Motor neuron (in vitro differentiated cells): ENCODE measurements at regions not wholly inside any gene's neighbourhood (a gene's known extent, or its start where the extent isn't known, plus 50 kb on each side); places are given as distances from the start of the nearest gene placed in this dataset.
A peak's percentile ranks its signal among the peaks of the same experiment; 100 is the strongest.

Experiments used
- ATAC-seq, 8 experiments: fragments of 200-7000 bp; cut with Tn5 transposase; replicated peaks in 6 of 8; 2 replicates each; pipeline ENCODE4 v1.8.0; 2021; ENCODE audit warnings: mild to moderate bottlenecking in 8 of 8, moderate library complexity in 8 of 8
- H3K27ac ChIP-seq, 2 donors: fragments of 250-450 bp; sonication (Bioruptor Pico); 2 replicates each; pipeline ENCODE4 v1.9.0; 2021; ENCODE audit warnings: antibody characterized with exemption in 2 of 2, mild to moderate bottlenecking in 2 of 2, moderate library complexity in 1 of 2
- H3K4me1 ChIP-seq, 2 donors: fragments of 250-450 bp; sonication (Bioruptor Pico); replicated peaks in 1 of 2; 2 replicates each; pipeline ENCODE4 v1.6.1; 2021; ENCODE audit warnings: antibody characterized with exemption in 2 of 2, mild to moderate bottlenecking in 2 of 2, moderate library complexity in 1 of 2
- H3K4me3 ChIP-seq, 5 donors: fragments of 250-450 bp; sonication (Bioruptor Pico); 2 replicates each; pipeline ENCODE4 v1.9.0; 2021; ENCODE audit warnings: antibody characterized with exemption in 5 of 5, mild to moderate bottlenecking in 5 of 5, moderate library complexity in 4 of 5
- WGBS, 10 experiments: fragments of 450-650 bp; shearing (Covaris generic); methylation state at CpG; one replicate each; pipeline ENCODE4 v1.0.0; 2022; 5-methylcytosine and 5-hydroxymethylcytosine counted together
- in situ Hi-C, 9 experiments: fragments of 400-800 bp; cut with MboI; loops; one replicate each; pipeline ENCODE4 v1.15.0; 2021; ENCODE audit warnings: low sequenced_read_pairs in 9 of 9, low pct_unique_long_range_greater_than_20kb in 2 of 9; ENCODE audit not compliant: unreplicated experiment in 9 of 9

DNA sequence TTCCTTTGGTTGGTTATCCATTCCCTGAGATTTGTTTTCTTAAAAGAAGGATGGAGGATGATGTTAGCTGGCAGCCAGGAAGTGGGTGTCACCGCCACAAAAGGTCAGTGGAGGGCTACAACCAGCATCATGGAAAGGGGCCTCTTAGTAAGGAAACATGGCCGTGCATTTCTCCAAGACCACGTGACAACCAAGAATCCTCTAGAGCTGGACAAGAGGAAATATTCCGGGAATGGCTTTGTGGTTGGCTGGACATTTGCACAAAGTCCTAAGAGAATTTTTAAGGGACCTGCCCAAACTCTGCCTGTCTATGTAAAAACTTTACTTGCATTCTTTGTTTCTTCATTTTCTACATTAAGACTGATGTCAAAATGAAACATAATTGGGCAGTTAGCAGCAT, 399.9 kb upstream of the MARCKS start:
- ATAC-seq: peak in 3 of 8 experiments; percentile 58 to 97 (median 96)
- Histone ChIP-seq H3K27ac (no peak overlapping the region), H3K4me1 (peaks cover 0 to 4% of the 10 kb centered on the region in 2 donors), H3K4me3 (no peak overlapping the region)
- 25 to 100% (median 73%) methylated on average over 1 to 4 of the region's 4 CpGs; no CpG with 5 or more reads in 2 of the 10 experiments for WGBS, 10 experiments
- in situ Hi-C loops: no loop called here

DNA sequence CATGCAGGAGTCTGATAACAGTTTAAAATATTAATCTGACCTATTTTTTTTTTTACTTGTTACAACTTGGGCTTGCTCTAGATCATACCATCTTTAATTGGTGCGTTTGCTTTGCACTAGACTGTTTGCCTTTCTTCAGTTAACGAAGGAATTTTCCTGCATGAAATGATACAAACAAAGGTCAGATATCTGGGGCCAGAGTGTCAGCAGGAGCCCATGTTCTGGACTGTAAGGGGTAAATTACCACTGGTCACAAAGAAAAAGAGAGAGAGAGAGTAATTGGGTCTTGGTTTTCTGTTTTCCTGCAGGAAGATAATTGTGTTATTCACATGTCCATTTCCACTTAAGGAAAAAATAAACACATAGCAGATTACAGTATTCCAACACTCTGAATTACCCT, 399.4 kb upstream of the MARCKS start:
- H3K4me3 ChIP-seq: no peak overlapping the region
- no peak overlapping the region for H3K27ac ChIP-seq
- no peak for ATAC-seq
- H3K4me1 ChIP-seq: peaks cover 0 to 4% of the 10 kb centered on the region in 2 donors
- in situ Hi-C loops: no loop called here
- WGBS, 10 experiments: 58 to 100% (median 77%) methylated on average over 1 to 2 of the region's 2 CpGs; no CpG with 5 or more reads in 1 of the 10 experiments

DNA sequence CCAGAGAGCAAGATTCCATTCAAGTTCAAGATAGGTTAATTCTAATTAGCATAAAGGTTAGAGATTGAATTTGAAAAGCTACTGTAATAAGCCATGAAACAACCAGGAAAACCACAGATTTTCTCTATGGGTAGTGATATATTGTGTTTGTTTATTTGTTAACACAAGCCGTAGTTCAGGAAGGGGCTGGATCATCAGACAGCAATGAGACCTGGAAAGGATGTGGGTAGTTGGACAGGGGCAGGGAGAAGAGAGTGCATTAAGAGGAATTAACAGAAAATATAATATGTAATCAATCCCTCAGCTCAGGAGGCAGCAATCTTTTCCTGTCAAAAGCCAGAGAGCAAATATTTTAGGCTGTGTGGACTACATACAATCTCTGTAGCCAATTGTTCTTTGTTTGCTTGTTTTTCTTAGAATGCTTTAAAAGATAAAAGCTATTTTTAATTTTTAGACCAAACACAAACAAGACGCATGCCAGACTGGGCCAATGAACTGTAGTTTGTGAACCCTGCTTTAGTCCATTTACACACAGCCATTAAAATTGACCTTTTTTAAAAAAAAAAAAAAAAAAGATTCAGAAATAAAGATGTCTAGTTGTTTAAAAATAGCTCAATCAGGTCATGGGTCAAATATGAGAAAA, 398.7 kb upstream of the MARCKS start:
- no peak for ATAC-seq
- H3K4me1 ChIP-seq: peaks cover 0 to 4% of the 10 kb centered on the region in 2 donors
- H3K27ac ChIP-seq: no peak overlapping the region
- in situ Hi-C loops: no loop called here
- H3K4me3 ChIP-seq: no peak overlapping the region
- 0 to 100% (median 51%) methylated on average over 1 to 2 of the region's 2 CpGs for WGBS, 10 experiments

DNA sequence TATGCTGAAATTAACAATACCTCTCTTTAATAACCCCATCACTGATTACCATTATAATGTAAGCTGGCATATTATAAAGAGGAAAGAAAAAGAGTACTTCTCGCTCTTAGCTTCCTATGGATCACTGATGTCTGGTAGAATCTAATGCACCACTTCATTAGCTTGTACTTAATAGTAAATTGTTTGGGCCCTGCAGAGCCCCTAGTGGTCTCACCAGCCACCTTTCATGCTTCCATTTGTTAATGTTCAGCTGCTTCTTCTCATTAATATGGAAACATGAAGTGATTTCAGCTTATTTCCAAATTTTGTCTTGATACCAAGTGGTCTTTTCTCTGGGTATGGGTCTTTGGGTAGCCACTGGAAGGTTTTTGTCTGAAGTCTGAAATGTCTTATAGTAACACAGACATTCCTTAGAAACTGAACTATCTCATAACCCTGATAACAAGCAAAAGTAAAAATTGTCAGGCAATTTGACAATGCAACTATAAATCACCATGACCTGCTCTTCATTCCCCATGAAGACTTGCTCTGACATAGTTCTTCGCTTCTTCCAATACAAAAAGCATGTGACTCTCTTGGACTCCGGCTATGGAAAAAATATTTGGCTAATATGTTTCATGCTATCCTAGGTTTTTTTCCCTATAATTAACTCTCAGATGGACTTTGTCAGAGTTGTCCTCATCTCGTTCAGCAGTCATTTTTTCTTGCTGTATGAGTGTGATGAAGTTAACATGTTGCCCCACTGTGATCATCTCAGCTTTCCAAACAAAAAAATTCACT, 395.8 kb upstream of the MARCKS start:
- no peak for ATAC-seq
- in situ Hi-C loops: no loop called here
- H3K4me3 ChIP-seq: no peak overlapping the region
- no peak overlapping the region for H3K27ac ChIP-seq
- 21 to 100% (median 92%) methylated on average over 1 to 4 of the region's 4 CpGs for WGBS, 10 experiments
- H3K4me1 ChIP-seq: peaks cover 0 to 4% of the 10 kb centered on the region in 2 donors

DNA sequence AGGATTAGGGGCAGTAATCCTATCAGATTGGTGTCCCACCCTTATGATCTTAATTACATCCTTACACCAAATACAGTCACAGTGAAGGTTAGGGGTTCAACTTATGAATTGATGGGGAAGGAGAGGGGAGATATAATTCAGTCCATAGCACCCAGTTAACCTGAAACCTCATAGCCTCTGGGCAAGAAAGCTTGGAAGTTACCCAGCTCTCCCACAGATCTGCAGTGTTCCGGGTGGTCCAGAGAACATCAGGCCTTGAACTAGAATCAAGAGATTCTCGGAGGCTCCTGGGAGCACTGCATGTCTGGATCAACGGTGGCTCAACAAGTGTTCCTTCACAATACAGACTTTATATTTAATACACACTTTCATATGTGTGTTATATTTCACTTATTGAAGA, 392.6 kb upstream of the MARCKS start:
- Histone ChIP-seq H3K4me1 (no peaks in the 10 kb centered on the region), H3K27ac (no peak overlapping the region), H3K4me3 (no peak overlapping the region)
- in situ Hi-C loops: no loop called here
- ATAC-seq: no peak
- 0 to 100% (median 68%) methylated on average over 1 to 3 of the region's 3 CpGs; no CpG with 5 or more reads in 3 of the 10 experiments for WGBS, 10 experiments

DNA sequence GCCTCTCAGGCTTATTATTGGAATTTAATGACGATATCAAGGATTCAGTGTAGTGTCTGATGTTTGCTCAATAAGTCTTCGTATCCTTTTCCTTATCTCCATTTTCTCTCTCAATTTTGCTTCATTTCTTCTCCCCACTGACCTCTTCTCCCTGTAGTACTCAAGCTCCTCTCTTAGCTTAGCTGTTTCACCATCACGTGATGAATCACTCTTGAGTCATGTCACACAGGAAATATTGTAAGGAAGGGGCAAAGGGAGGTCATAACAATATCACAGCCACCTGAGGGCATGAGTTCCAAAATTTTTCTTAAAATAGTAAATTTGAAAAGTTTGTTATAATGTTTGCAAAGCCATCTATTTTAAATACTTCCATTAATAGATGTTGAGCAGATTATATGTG, 392.2 kb upstream of the MARCKS start:
- Histone ChIP-seq H3K4me3 (no peak overlapping the region), H3K4me1 (no peaks in the 10 kb centered on the region), H3K27ac (no peak overlapping the region)
- in situ Hi-C loops: no loop called here
- WGBS, 10 experiments: 0 to 96% (median 91%) methylated on average over 2 to 3 of the region's 3 CpGs; no CpG with 5 or more reads in 2 of the 10 experiments
- peak in 4 of 8 experiments; percentile 32 to 53 (median 49) for ATAC-seq

DNA sequence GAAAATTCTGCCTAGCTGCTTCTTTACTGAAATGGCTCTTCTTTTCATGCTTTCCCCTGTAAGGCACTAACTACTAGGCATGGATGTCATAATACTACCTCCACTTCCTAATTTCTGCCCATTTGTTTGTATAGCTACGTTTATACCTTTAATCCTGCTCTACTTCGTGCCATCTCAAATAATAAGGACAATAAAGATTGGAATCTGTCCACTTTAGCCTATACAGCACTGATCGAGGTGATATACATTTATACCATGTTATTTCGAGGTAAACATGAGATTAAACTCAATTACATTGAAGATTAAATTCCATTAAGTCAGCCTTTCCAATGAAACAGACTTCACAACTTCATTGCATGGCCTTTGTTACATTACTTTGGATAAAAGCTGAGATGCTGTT, 390.6 kb upstream of the MARCKS start:
- no peak for ATAC-seq
- Histone ChIP-seq H3K4me1 (no peaks in the 10 kb centered on the region), H3K4me3 (no peak overlapping the region), H3K27ac (no peak overlapping the region)
- in situ Hi-C loops: no loop called here
- WGBS, 10 experiments: 49 to 100% (median 79%) methylated on average over 1 to 4 of the region's 4 CpGs; no CpG with 5 or more reads in 1 of the 10 experiments

GRCh38 chr6:113475392-113475791, 381.8 kb upstream of the MARCKS start:
- in situ Hi-C loops: loop anchor here in 1 of 9 experiments (25.0 kb wide), 1 partner anchor 387 kb away; the partner anchor contains the start of gene MARCKS
- Histone ChIP-seq H3K27ac (no peak overlapping the region), H3K4me3 (no peak overlapping the region), H3K4me1 (no peaks in the 10 kb centered on the region)
- WGBS, 10 experiments: 100% methylated on average over 1 of the region's 1 CpG; no CpG with 5 or more reads in 9 of the 10 experiments
- ATAC-seq: no peak

GRCh38 chr6:113476937-113477839, 380.0 kb upstream of the MARCKS start:
- H3K4me1 ChIP-seq: no peaks in the 10 kb centered on the region
- WGBS, 10 experiments: 47 to 93% (median 81%) methylated on average over 1 to 4 of the region's 5 CpGs; no CpG with 5 or more reads in 1 of the 10 experiments
- no peak overlapping the region for H3K4me3 ChIP-seq
- ATAC-seq: no peak
- H3K27ac ChIP-seq: no peak overlapping the region
- in situ Hi-C loops: loop anchor here in 1 of 9 experiments (25.0 kb wide), 1 partner anchor 385 kb away; the partner anchor contains the start of gene MARCKS

GRCh38 chr6:113480616-113481015, 376.5 kb upstream of the MARCKS start:
- 60 to 100% (median 100%) methylated on average over 1 to 3 of the region's 3 CpGs; no CpG with 5 or more reads in 1 of the 10 experiments for WGBS, 10 experiments
- no peak for ATAC-seq
- in situ Hi-C loops: loop anchor here in 1 of 9 experiments (25.0 kb wide), 1 partner anchor 382 kb away; the partner anchor contains the start of gene MARCKS
- no peak overlapping the region for H3K27ac ChIP-seq
- H3K4me1 ChIP-seq: no peaks in the 10 kb centered on the region
- no peak overlapping the region for H3K4me3 ChIP-seq

GRCh38 chr6:113481458-113481857, 375.7 kb upstream of the MARCKS start:
- H3K4me1 ChIP-seq: no peaks in the 10 kb centered on the region
- in situ Hi-C loops: loop anchor here in 1 of 9 experiments (25.0 kb wide), 1 partner anchor 381 kb away; the partner anchor contains the start of gene MARCKS
- no peak overlapping the region for H3K4me3 ChIP-seq
- no peak overlapping the region for H3K27ac ChIP-seq
- peak in 1 of 8 experiments; percentile 34 for ATAC-seq
- WGBS, 10 experiments: 69 to 100% (median 86%) methylated on average over 1 to 4 of the region's 4 CpGs; no CpG with 5 or more reads in 3 of the 10 experiments

DNA sequence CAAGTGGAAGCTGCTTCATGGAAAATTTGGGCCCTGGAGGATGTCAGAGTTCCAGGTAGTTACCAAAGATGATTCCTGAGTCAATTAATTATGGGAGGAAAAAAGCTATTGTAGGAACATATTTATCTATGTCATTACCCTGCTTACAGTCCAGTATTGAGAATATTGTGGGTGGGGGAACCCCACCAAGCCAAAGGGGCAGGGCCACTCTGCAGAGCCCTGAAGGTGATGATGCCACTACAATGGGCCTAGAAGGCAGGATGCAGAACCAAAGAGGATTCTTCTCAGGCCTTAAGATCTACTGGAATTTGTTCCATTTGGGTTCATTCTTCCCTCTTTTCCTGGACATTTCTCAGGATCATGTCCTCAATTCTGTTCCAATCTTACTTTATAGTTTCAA, 375.2 kb upstream of the MARCKS start:
- Histone ChIP-seq H3K4me3 (no peak overlapping the region), H3K27ac (no peak overlapping the region), H3K4me1 (no peaks in the 10 kb centered on the region)
- no peak for ATAC-seq
- in situ Hi-C loops: loop anchor here in 1 of 9 experiments (25.0 kb wide), 1 partner anchor 380 kb away; the partner anchor contains the start of gene MARCKS
